BJ (cell line): ENCODE measurements at regions not wholly inside any gene's neighbourhood (a gene's known extent, or its start where the extent isn't known, plus 50 kb on each side); places are given as distances from the start of the nearest gene placed in this dataset.
"Not testable (repeated sequence)": the region's sequence is repeated elsewhere in the genome, so short reads cannot be mapped to it uniquely, and the experiment has no call there.

Experiments
- CTCF ChIA-PET: fragments of 350-600 bp; formaldehyde crosslinking; extraction: SDS; loops from one replicate; lab custom pipeline; 2021; ENCODE audit warnings: antibody characterized with exemption, inconsistent platforms; lab: Yijun Ruan, JAX
- POLR2A ChIA-PET: fragments of 300-600 bp; sonication (Branson Sonifier 250); formaldehyde crosslinking; extraction: SDS; loops from one replicate; lab custom pipeline; 2021; ENCODE audit warnings: antibody characterized with exemption; lab: Charles Lee
- DNase-seq: peaks from one replicate; pipeline ENCODE4 v3.0.0-alpha.2; 2011; ENCODE audit warnings: low read depth
- H3K27me3 ChIP-seq: 2 replicates; pipeline ENCODE4 v1.6.0; 2011; ENCODE audit warnings: low read length; ENCODE audit not compliant: control insufficient read depth, insufficient read depth
- H3K36me3 ChIP-seq: 2 replicates; pipeline ENCODE4 v1.5.1; 2011; ENCODE audit warnings: low read length; ENCODE audit not compliant: control insufficient read depth, insufficient read depth
- H3K4me3 ChIP-seq: 2 replicates; pipeline ENCODE4 v1.5.1; 2011; ENCODE audit warnings: low read depth, mild to moderate bottlenecking, control low read depth, low read length
- CTCF ChIP-seq: IDR thresholded peaks from 2 replicates; pipeline ENCODE4 v1.5.1; 2011; ENCODE audit warnings: low read depth, mild to moderate bottlenecking, control low read depth, inconsistent platforms, low read length, moderate library complexity; ENCODE audit not compliant: insufficient read depth

DNA sequence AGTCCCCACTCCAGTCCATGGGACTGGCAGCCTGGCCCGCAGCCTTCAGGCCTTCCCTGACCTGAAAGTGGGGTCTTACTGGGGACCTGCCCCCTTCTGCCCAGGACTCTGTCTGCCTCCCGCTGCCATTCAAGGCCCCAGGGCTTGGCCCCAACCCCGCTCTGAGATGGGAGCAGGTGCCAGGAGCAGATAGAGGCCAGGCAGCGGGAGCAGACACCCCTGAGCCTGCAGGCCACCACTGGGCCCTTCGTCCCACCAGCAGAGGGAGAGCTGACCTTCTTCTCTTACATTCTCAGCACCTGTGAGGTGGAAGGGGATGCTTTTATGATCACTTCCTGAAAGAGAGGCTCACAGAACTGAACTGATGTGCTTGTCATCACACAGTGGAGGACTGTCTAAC, 62.2 kb upstream of the TINAGL1 start:
- no peak for TF ChIP-seq CTCF
- ChIA-PET CTCF (interaction anchor here (1.5 kb wide), 1 partner anchor 9 kb away, joined by 5 read pairs; no protein-coding TSS in a partner anchor), POLR2A (no interaction called here)
- DNase-seq: no peak
- Histone ChIP-seq H3K27me3 (peaks cover 26% of the 10 kb centered on the region), H3K4me3 (no peak overlapping the region), H3K36me3 (no peaks in the 10 kb centered on the region)

GRCh38 chr1:31515056-31515775, 61.1 kb upstream of the TINAGL1 start:
- no peak for DNase-seq
- Histone ChIP-seq H3K36me3 (no peaks in the 10 kb centered on the region), H3K27me3 (peaks cover 28% of the 10 kb centered on the region), H3K4me3 (no peak overlapping the region)
- ChIA-PET CTCF (interaction anchor here (0.7 to 1.5 kb wide), 4 partner anchors 8 to 34 kb away, joined by 3 to 5 read pairs (median 4); no protein-coding TSS in a partner anchor), POLR2A (interaction anchor here (0.6 kb wide), 1 partner anchor 23 kb away, joined by 7 read pairs; no protein-coding TSS in a partner anchor)
- TF ChIP-seq CTCF: no peak

DNA sequence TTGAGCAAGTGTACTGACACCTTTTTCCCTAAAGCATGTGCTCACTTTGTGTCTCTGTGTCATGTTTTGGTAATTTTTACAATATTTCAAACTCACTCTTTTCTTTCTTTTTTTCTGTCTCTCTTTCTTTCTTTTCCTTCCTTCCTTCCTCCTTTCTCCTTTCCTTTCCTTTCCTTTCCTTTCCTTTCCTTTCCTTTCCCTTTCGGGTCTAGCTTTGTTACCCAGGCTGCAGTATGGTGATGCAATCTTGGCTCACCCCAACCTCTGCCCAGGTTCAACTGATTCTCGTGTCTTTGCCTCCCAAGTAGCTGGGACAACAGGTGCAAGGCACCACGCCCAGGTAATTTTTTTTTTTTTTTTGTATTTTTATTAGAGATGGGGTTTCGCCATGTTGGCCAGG, 60.4 kb upstream of the TINAGL1 start:
- no peak for DNase-seq
- no peak for TF ChIP-seq CTCF
- Histone ChIP-seq H3K36me3 (no peaks in the 10 kb centered on the region), H3K4me3 (no peak overlapping the region), H3K27me3 (peaks cover 25% of the 10 kb centered on the region)
- CTCF ChIA-PET: interaction anchor here (0.9 to 1.4 kb wide), 2 partner anchors 32 to 33 kb away, joined by 3 to 4 read pairs; no protein-coding TSS in a partner anchor
- POLR2A ChIA-PET: no interaction called here

GRCh38 chr1:31517301-31517700, 59.0 kb upstream of the TINAGL1 start:
- H3K27me3 ChIP-seq: peaks cover 17% of the 10 kb centered on the region
- no peak for TF ChIP-seq CTCF
- H3K4me3 ChIP-seq: no peak overlapping the region
- no peaks in the 10 kb centered on the region for H3K36me3 ChIP-seq
- DNase-seq: no peak
- POLR2A ChIA-PET: no interaction called here
- CTCF ChIA-PET: interaction anchor here (0.7 to 0.9 kb wide), 3 partner anchors 9 to 1426 kb away, joined by 3 to 4 read pairs (median 3); no protein-coding TSS in a partner anchor

DNA sequence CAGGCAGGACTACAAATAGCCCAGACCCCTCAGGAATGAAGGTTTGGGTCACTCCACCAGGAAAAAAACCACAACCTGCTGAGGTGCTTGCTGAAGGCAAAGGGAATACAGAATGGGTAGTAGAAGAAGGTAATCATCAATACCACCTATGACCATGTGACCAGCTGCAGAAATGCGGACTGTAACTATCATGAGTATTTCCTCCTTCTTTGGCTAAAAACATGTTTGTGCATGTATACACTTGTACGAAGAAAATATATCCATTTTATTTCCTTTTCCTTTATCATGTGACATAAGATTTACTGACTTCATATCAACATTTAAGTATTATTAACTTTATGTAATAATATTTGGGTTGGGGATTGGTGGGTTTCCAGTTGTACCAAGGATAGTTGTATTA, 58.3 kb upstream of the TINAGL1 start:
- peaks cover 13% of the 10 kb centered on the region for H3K27me3 ChIP-seq
- CTCF ChIA-PET: interaction anchor here (0.7 kb wide), 2 partner anchors 10 to 1426 kb away, joined by 3 to 4 read pairs; no protein-coding TSS in a partner anchor
- DNase-seq, H3K36me3 ChIP-seq, H3K4me3 ChIP-seq, POLR2A ChIA-PET: not testable (repeated sequence)
